Subcutaneous abdominal adipose tissue (tissue), 5 donors: ENCODE measurements at regions not wholly inside any gene's neighbourhood (a gene's known extent, or its start where the extent isn't known, plus 50 kb on each side); places are given as distances from the start of the nearest gene placed in this dataset.
"Not testable (repeated sequence)": the region's sequence is repeated elsewhere in the genome, so short reads cannot be mapped to it uniquely, and the experiment has no call there.

ENCODE experiments used
- H3K27ac ChIP-seq: one replicate; pipeline ENCODE4 v1.7.0; 2013; ENCODE audit warnings: low read depth, mild to moderate bottlenecking, inconsistent platforms, low read length, moderate library complexity
- H3K27me3 ChIP-seq, 5 donors: one replicate each; pipeline ENCODE4 v1.7.0; 2013; ENCODE audit warnings: low read length in 5 of 5, inconsistent platforms in 1 of 5; ENCODE audit not compliant: control insufficient read depth in 5 of 5, insufficient read depth in 4 of 5
- H3K36me3 ChIP-seq, 5 donors: one replicate each; pipeline ENCODE4 v1.7.0; 2013; ENCODE audit warnings: low read length in 5 of 5; ENCODE audit not compliant: control insufficient read depth in 5 of 5, insufficient read depth in 5 of 5
- H3K4me1 ChIP-seq, 5 donors: one replicate each; pipeline ENCODE4 v1.7.0; 2013; ENCODE audit warnings: low read length in 5 of 5, mild to moderate bottlenecking in 3 of 5, moderate library complexity in 1 of 5; ENCODE audit not compliant: control insufficient read depth in 5 of 5, insufficient read depth in 5 of 5
- H3K4me3 ChIP-seq, 5 donors: one replicate each; pipeline ENCODE4 v1.7.0; 2013; ENCODE audit warnings: low read length in 5 of 5, low read depth in 1 of 5
- H3K9ac ChIP-seq, 5 donors: one replicate each; pipeline ENCODE4 v1.7.0; 2013; ENCODE audit warnings: low read length in 5 of 5, mild to moderate bottlenecking in 4 of 5, moderate library complexity in 3 of 5
- H3K9me3 ChIP-seq, 5 donors: one replicate each; pipeline ENCODE4 v1.7.0; 2013; ENCODE audit warnings: low read length in 5 of 5; ENCODE audit not compliant: control insufficient read depth in 5 of 5
- donor health status: healthy.
- donor health status: healthy.
- donor health status: healthy.
- donor health status: healthy.
- donor health status: healthy.

DNA sequence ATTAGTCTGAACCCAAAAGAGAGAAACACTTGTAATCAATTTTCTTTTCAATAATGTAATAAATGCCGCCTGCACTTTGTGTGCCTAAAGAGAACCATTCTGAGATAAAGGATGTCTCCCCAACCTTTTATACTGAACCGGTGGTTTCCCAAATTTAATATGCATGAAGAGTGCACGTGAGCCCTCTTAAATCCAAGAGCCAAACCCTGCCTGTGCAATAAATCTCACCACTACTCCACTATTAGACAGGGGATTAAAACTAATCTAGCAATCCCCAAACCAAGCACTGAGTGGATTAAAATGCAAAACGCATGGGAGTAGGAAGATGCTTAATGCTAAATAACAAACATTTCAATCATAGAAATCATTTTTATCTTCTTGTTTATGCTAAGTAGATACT, 351.0 kb upstream of the PSMD7 start:
- H3K27me3 ChIP-seq = no peaks in the 10 kb centered on the region
- no peak overlapping the region for H3K9ac ChIP-seq
- H3K36me3 ChIP-seq = no peaks in the 10 kb centered on the region
- no peak overlapping the region for H3K27ac ChIP-seq
- no peak overlapping the region for H3K4me3 ChIP-seq
- no peaks in the 10 kb centered on the region for H3K9me3 ChIP-seq
- peaks cover 3 to 11% (median 8%) of the 10 kb centered on the region in 5 donors for H3K4me1 ChIP-seq

DNA sequence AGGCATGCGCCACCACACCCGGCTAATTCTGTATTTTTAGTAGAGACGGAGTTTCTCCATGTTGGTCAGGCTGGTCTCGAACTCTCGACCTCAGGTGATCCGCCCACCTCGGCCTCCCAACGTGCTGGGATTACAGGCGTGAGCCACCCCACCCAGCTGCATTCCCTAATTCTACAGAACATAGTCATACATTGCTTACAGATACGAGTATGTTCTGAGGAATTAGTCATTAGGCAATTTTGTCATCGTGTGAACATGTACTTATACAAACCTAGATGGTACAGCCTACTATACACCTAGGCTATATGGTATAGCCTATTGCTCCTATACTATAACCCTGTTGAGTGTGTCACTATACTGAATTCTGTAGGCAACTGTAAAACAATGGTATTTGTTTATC, 353.4 kb upstream of the PSMD7 start:
- H3K9me3 ChIP-seq, H3K4me3 ChIP-seq, H3K27me3 ChIP-seq, H3K9ac ChIP-seq, H3K27ac ChIP-seq, H3K36me3 ChIP-seq, H3K4me1 ChIP-seq: not testable (repeated sequence)

DNA sequence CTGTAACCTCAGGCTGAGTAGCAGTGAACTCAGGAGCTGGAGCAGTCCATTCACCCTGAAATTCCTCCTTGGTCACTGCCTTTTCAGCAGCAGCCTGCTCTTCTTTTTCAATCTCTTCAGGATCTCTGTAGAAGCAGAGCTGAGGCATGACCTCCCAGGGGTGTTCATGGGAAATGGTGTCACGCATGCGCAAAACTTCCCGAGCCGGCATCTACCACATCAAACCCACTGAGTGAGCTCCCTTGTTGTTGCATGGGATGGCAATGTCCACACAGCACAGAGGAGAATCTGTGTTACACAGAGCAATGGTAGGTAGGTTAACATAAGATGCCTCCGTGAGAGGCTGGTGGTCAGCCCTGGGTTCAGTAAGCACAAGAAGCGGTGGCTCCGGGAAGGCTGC, 355.8 kb upstream of the PSMD7 start:
- H3K36me3 ChIP-seq, H3K27ac ChIP-seq, H3K27me3 ChIP-seq, H3K9me3 ChIP-seq, H3K9ac ChIP-seq, H3K4me1 ChIP-seq, H3K4me3 ChIP-seq: not testable (repeated sequence)

DNA sequence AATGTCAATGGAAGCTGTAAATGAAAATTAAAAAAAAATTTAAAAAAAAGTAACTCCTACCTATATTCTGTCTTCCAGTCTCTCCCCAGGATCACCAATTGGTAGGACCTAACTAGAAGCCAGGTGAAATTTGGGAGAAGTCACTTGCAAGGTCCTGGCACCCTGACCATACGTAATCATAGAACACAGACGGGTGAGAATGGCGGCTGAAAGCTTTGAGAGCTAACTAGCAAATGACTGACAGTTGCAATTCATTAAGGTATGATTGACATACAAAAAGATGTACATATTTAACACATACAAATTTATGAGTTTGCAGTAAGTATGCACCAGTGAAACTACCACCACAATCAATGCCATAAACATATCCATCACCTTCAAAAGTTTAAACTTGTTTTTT, 372.7 kb upstream of the PSMD7 start:
- Histone ChIP-seq H3K9ac (no peak overlapping the region), H3K27ac (no peak overlapping the region), H3K9me3 (peaks cover 0 to 5% (median 3%) of the 10 kb centered on the region in 5 donors), H3K36me3 (no peaks in the 10 kb centered on the region), H3K4me3 (no peak overlapping the region), H3K4me1 (no peaks in the 10 kb centered on the region), H3K27me3 (peaks cover 0 to 4% (median 0%) of the 10 kb centered on the region in 5 donors)

DNA sequence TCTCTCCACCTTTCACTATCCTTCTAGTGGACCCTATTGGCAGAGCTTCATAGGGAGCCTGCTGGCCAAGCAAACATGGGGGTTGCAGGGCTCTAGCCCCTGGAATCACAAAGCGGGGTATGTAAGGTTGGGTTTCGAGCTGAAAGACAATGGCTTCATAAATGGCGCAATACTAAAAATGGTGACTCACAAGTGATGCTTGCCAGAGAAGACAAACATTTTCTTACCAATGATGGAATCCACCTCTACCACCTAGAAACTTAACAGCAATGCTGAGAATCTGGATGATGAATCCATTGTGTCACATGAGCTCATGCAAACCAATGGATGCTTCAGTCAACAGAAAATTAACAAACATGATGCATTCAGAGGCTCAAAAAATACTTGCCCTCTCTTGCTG, 375.3 kb upstream of the PSMD7 start:
- Histone ChIP-seq H3K9me3 (no peaks in the 10 kb centered on the region), H3K4me3 (no peak overlapping the region), H3K27ac (no peak overlapping the region), H3K27me3 (peaks cover 0 to 4% (median 0%) of the 10 kb centered on the region in 5 donors), H3K9ac (no peak overlapping the region), H3K4me1 (peaks cover 0 to 11% (median 11%) of the 10 kb centered on the region in 5 donors), H3K36me3 (no peaks in the 10 kb centered on the region)

DNA sequence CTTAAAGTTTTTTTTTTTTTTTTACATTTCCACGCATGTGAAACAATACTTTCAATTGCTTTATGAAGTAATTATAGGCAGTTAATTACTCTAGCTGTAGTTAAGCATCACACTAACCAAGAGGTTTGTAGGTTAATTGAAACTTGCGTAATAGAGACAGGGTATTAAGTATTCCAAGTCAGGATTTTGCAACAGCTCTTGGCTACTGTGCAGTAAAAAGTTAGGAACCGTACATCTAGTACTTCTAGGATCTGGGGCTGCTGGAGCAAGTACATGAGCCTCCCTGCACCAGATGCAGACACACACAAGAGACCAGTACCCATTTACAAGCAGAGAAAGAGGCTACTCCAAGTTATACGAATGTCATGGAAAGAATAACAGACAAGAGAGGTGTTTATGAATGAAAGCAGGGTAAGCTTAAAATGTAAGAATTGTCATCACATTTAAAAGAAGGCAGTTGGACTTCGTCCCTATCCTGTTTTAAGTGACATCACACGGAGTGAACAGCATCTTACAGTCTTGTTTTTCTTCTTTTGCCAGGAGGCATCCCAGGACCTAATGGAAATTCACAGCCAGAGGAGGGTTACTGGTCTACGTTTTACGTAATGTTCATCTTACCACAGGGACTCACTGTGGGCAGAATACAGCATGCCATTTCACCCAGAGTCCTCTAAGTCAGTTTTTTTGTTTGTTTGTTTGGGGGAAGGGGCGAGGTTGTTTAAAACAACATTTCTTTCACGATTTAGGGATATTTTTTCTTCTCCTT, 379.6 kb upstream of the PSMD7 start:
- no peak overlapping the region for H3K27ac ChIP-seq
- peaks cover 0 to 11% (median 11%) of the 10 kb centered on the region in 5 donors for H3K4me1 ChIP-seq
- no peak overlapping the region for H3K9ac ChIP-seq
- no peak overlapping the region for H3K4me3 ChIP-seq
- H3K9me3 ChIP-seq = no peaks in the 10 kb centered on the region
- H3K36me3 ChIP-seq = no peaks in the 10 kb centered on the region
- H3K27me3 ChIP-seq = peaks cover 0 to 9% (median 3%) of the 10 kb centered on the region in 5 donors

DNA sequence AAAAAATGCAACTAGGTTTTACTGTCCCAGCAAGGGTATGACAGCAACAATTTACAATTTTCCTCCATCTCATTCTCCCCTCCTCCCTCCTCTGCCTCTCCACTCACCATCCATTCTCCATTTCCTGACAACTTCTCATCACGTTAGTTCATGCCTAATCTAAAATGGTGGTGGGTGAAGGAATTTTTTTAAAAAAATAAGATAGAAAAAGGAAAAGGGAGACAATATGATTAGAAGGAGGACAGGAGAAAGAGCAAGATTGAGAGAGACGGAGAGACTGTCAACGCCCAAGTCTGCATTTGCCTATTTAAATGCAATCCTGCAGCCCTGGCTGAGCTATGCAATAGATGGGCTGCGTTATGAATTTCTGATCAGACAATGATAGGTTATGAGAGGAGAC, 380.7 kb upstream of the PSMD7 start:
- H3K9ac ChIP-seq = no peak overlapping the region
- H3K4me1 ChIP-seq = peaks cover 0 to 11% (median 11%) of the 10 kb centered on the region in 5 donors
- no peaks in the 10 kb centered on the region for H3K36me3 ChIP-seq
- no peak overlapping the region for H3K27ac ChIP-seq
- H3K27me3 ChIP-seq = peaks cover 0 to 5% (median 3%) of the 10 kb centered on the region in 5 donors
- H3K4me3 ChIP-seq = no peak overlapping the region
- no peaks in the 10 kb centered on the region for H3K9me3 ChIP-seq

DNA sequence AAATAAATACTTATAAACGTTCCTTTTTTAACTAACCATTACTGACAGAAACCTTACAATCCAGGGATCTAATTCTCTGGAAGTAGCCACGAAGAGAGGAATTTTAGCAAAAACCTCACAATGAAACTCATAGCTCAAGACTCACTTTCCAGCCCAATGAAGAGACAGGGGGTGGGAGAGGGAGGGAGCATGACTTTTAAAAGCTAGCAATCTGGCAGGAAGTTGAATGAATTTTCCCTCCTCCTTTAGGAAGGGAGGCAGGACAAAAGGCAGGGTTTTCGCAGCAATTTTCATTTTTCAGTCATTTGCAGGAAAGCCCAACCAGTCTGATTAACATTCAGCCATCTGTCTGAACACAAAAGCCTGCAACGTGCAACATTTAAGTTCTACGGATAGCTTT, 381.5 kb upstream of the PSMD7 start:
- H3K27ac ChIP-seq = no peak overlapping the region
- no peak overlapping the region for H3K4me3 ChIP-seq

DNA sequence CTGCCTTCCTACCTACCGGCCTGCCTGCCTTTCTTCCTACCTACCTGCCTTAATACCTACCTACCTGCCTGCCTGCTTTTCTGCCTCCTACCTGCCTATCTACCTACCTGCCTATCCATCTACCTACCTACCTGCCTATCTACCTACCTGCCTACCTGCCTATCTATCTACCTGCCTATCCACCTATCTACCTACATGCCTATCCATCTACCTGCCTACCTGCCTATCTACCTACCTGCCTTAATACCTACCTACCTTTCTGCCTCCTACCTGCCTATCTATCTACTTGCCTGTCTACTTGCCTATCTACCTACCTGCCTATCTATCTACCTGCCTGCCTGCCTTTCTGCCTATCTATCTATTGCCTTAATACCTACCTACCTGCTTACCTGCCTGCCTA, 383.8 kb upstream of the PSMD7 start:
- Histone ChIP-seq H3K9ac (no peak overlapping the region), H3K4me3 (no peak overlapping the region), H3K36me3 (no peaks in the 10 kb centered on the region), H3K4me1 (peaks cover 0 to 11% (median 10%) of the 10 kb centered on the region in 5 donors), H3K9me3 (no peaks in the 10 kb centered on the region), H3K27me3 (peaks cover 0 to 12% (median 5%) of the 10 kb centered on the region in 5 donors), H3K27ac (no peak overlapping the region)

More for the DNA sequence above, 381.5 kb upstream of the PSMD7 start:
- Histone ChIP-seq H3K36me3 (no peaks in the 10 kb centered on the region), H3K4me1 (peaks cover 0 to 11% (median 11%) of the 10 kb centered on the region in 5 donors), H3K9ac (no peak overlapping the region), H3K27me3 (peaks cover 0 to 5% (median 3%) of the 10 kb centered on the region in 5 donors), H3K9me3 (no peaks in the 10 kb centered on the region)

DNA sequence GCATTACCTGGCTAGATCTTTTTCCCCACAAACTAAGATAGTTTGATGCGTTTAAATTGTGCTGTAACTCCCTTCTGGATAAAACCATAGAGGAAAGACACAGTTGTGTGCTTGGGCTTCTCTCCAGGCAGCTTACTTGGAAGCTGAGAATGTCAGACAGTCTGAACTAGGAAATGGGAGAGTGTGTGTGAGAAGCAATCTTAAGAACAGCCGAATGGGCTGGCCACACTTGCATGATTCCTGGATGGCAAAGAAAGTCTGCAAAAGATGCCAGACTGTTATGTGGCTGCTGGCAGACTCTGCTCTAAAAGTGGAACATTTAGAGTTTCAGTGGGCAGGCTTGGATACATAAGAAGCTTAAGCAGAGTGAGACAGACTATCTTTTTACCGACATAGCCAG, 384.3 kb upstream of the PSMD7 start:
- Histone ChIP-seq H3K9me3 (no peaks in the 10 kb centered on the region), H3K9ac (no peak overlapping the region), H3K4me1 (peaks cover 0 to 5% (median 5%) of the 10 kb centered on the region in 5 donors), H3K4me3 (no peak overlapping the region), H3K27ac (no peak overlapping the region), H3K27me3 (peaks cover 0 to 12% (median 5%) of the 10 kb centered on the region in 5 donors), H3K36me3 (no peaks in the 10 kb centered on the region)
